ENCODE measurements at regions not wholly inside any gene's neighbourhood (a gene's known extent, or its start where the extent isn't known, plus 50 kb on each side); places are given as distances from the start of the nearest gene placed in this dataset.

- Histone ChIP-seq H3K27ac (peak overlapping the region in 1 of 5 donors; percentile 27), H3K27me3 (no peaks in the 10 kb centered on the region), H3K9me3 (no peaks in the 10 kb centered on the region), H3K36me3 (no peaks in the 10 kb centered on the region), H3K4me1 (peaks cover 7 to 27% (median 13%) of the 10 kb centered on the region in 4 donors), H3K4me3 (no peak overlapping the region)
- intact Hi-C loops (cut with DNase I; ENCODE audit: low total_unique reads): no loop called here
- no peak for TF ChIP-seq POLR2A (IDR thresholded peaks at IDR 0.05)
- WGBS, 5 donors: 45 to 78% (median 69%) methylated on average over 9 of the region's 9 CpGs
- peak in 1 of 2 donors; percentile 18 for DNase-seq
These were observed 178.8 kb downstream of the ACKR3 start for GRCh38 chr2:236748385-236748784.

GRCh38 chr2:236748801-236749200 lies 179.2 kb downstream of the ACKR3 start:
- DNase-seq: peak; percentile 54 to 58
- Histone ChIP-seq H3K4me3 (no peak overlapping the region), H3K27ac (no peak overlapping the region), H3K36me3 (no peaks in the 10 kb centered on the region), H3K9me3 (no peaks in the 10 kb centered on the region), H3K4me1 (peaks cover 7 to 27% (median 13%) of the 10 kb centered on the region in 4 donors), H3K27me3 (no peaks in the 10 kb centered on the region)
- intact Hi-C loops (cut with DNase I; ENCODE audit: low total_unique reads): no loop called here
- no peak for TF ChIP-seq CTCF (IDR thresholded peaks at IDR 0.05)
- TF ChIP-seq POLR2AphosphoS5 (IDR thresholded peaks at IDR 0.05): no peak
- no peak for TF ChIP-seq EP300 (IDR thresholded peaks at IDR 0.05)
- no peak for TF ChIP-seq POLR2A (IDR thresholded peaks at IDR 0.05)
- 44 to 81% (median 65%) methylated on average over 6 to 7 of the region's 7 CpGs for WGBS, 5 donors

GRCh38 chr2:236749346-236749745 lies 179.7 kb downstream of the ACKR3 start:
- TF ChIP-seq EP300 (IDR thresholded peaks at IDR 0.05) (no peak), POLR2AphosphoS5 (IDR thresholded peaks at IDR 0.05) (no peak), CTCF (IDR thresholded peaks at IDR 0.05) (no peak), POLR2A (IDR thresholded peaks at IDR 0.05) (no peak)
- DNase-seq: no peak
- 51 to 70% (median 65%) methylated on average over 4 of the region's 4 CpGs for WGBS, 5 donors
- Histone ChIP-seq H3K4me3 (no peak overlapping the region), H3K27ac (no peak overlapping the region), H3K27me3 (no peaks in the 10 kb centered on the region), H3K9me3 (no peaks in the 10 kb centered on the region), H3K36me3 (no peaks in the 10 kb centered on the region), H3K4me1 (peaks cover 7 to 27% (median 13%) of the 10 kb centered on the region in 4 donors)
- intact Hi-C loops (cut with DNase I; ENCODE audit: low total_unique reads): no loop called here

- WGBS, 5 donors: 87 to 97% (median 93%) methylated on average over 11 of the region's 11 CpGs
- TF ChIP-seq POLR2A (IDR thresholded peaks at IDR 0.05) (no peak), CTCF (IDR thresholded peaks at IDR 0.05) (no peak), EP300 (IDR thresholded peaks at IDR 0.05) (no peak), POLR2AphosphoS5 (IDR thresholded peaks at IDR 0.05) (no peak)
- Histone ChIP-seq H3K27ac (no peak overlapping the region), H3K9me3 (no peaks in the 10 kb centered on the region), H3K4me3 (no peak overlapping the region), H3K4me1 (peaks cover 3 to 16% (median 8%) of the 10 kb centered on the region in 4 donors), H3K27me3 (no peaks in the 10 kb centered on the region), H3K36me3 (no peaks in the 10 kb centered on the region)
- intact Hi-C loops (cut with DNase I; ENCODE audit: low total_unique reads): no loop called here
- DNase-seq: no peak
These were observed 182.5 kb downstream of the ACKR3 start for GRCh38 chr2:236752096-236752495.

GRCh38 chr2:236753606-236754270 lies 184.1 kb downstream of the ACKR3 start:
- intact Hi-C loops (cut with DNase I; ENCODE audit: low total_unique reads): no loop called here
- WGBS, 5 donors: 61 to 66% (median 62%) methylated on average over 5 of the region's 5 CpGs
- H3K27ac ChIP-seq: no peak overlapping the region
- H3K9me3 ChIP-seq: no peaks in the 10 kb centered on the region
- H3K4me1 ChIP-seq: peaks cover 3 to 6% (median 5%) of the 10 kb centered on the region in 4 donors
- H3K36me3 ChIP-seq: no peaks in the 10 kb centered on the region
- DNase-seq: no peak
- TF ChIP-seq POLR2AphosphoS5 (IDR thresholded peaks at IDR 0.05) (no peak), EP300 (IDR thresholded peaks at IDR 0.05) (no peak), POLR2A (IDR thresholded peaks at IDR 0.05) (no peak), CTCF (IDR thresholded peaks at IDR 0.05) (no peak)
- no peak overlapping the region for H3K4me3 ChIP-seq
- H3K27me3 ChIP-seq: no peaks in the 10 kb centered on the region
